K562 (cell line): ENCODE measurements at regions not wholly inside any gene's neighbourhood (a gene's known extent, or its start where the extent isn't known, plus 50 kb on each side); places are given as distances from the start of the nearest gene placed in this dataset.

Experiments used
- BCLAF1 ChIP-seq, 2 experiments: fragments of 450-650 bp in 1 of 2; IDR thresholded peaks; 2 replicates each; pipeline ENCODE4 v1.6.1; 2011 to 2017; ENCODE audit warnings: low read depth in 2 of 2, antibody characterized with exemption in 1 of 2, borderline replicate concordance in 1 of 2, low read length in 1 of 2, mild to moderate bottlenecking in 1 of 2, mixed read lengths in 1 of 2; ENCODE audit not compliant: control insufficient read depth in 1 of 2
- HMBOX1 ChIP-seq: sonication (generic); IDR thresholded peaks from 2 replicates; pipeline ENCODE4 v1.6.1; 2016
- MECOM ChIP-seq: fragments of 250-450 bp; sonication (Bioruptor Pico); IDR thresholded peaks from 2 replicates; pipeline ENCODE4 v1.8.0; 2022; ENCODE audit warnings: inconsistent platforms
- NELFE ChIP-seq: IDR thresholded peaks from 2 replicates; pipeline ENCODE4 v1.6.1; 2011; ENCODE audit warnings: mild to moderate bottlenecking; ENCODE audit not compliant: insufficient read depth, insufficient read length
- ZNF165 ChIP-seq: fragments of 250-450 bp; sonication (Bioruptor Pico); IDR thresholded peaks from 2 replicates; pipeline ENCODE4 v1.4.0; 2020; ENCODE audit warnings: borderline replicate concordance
- TF ChIP-seq, protein P1 (sequence below): fragments of 450-650 bp; IDR thresholded peaks from 2 replicates; pipeline ENCODE4 v1.6.1; 2017; ENCODE audit warnings: antibody characterized with exemption
- TF ChIP-seq, protein P2 (sequence below): fragments of 450-650 bp; formaldehyde crosslinking; IDR thresholded peaks from 2 replicates; pipeline ENCODE4 v1.4.0; 2020; ENCODE audit warnings: mild to moderate bottlenecking, moderate library complexity

GRCh38 chr15:95541301-95541700 lies 789.2 kb upstream of the NR2F2 start (continued):
- TF ChIP-seq HMBOX1 = no peak
- no peak for TF ChIP-seq BCLAF1 (IDR thresholded peaks at IDR 0.05; ENCODE audit: borderline replicate concordance in 1 of 2, control insufficient read depth in 1 of 2, low read depth in 2 of 2, low read length in 1 of 2)
- TF ChIP-seq, protein P1, sequence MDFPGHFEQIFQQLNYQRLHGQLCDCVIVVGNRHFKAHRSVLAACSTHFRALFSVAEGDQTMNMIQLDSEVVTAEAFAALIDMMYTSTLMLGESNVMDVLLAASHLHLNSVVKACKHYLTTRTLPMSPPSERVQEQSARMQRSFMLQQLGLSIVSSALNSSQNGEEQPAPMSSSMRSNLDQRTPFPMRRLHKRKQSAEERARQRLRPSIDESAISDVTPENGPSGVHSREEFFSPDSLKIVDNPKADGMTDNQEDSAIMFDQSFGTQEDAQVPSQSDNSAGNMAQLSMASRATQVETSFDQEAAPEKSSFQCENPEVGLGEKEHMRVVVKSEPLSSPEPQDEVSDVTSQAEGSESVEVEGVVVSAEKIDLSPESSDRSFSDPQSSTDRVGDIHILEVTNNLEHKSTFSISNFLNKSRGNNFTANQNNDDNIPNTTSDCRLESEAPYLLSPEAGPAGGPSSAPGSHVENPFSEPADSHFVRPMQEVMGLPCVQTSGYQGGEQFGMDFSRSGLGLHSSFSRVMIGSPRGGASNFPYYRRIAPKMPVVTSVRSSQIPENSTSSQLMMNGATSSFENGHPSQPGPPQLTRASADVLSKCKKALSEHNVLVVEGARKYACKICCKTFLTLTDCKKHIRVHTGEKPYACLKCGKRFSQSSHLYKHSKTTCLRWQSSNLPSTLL = no peak
- TF ChIP-seq MECOM (CRISPR knock-in tag) = no peak
- no peak for TF ChIP-seq NELFE
- TF ChIP-seq, protein P2, sequence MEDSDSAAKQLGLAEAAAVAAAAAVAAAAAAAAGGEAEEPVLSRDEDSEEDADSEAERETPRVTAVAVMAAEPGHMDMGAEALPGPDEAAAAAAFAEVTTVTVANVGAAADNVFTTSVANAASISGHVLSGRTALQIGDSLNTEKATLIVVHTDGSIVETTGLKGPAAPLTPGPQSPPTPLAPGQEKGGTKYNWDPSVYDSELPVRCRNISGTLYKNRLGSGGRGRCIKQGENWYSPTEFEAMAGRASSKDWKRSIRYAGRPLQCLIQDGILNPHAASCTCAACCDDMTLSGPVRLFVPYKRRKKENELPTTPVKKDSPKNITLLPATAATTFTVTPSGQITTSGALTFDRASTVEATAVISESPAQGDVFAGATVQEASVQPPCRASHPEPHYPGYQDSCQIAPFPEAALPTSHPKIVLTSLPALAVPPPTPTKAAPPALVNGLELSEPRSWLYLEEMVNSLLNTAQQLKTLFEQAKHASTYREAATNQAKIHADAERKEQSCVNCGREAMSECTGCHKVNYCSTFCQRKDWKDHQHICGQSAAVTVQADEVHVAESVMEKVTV (CRISPR knock-in tag) = no peak
- TF ChIP-seq ZNF165 (CRISPR knock-in tag) = no peak
